ENCODE measurements at regions not wholly inside any gene's neighbourhood (a gene's known extent, or its start where the extent isn't known, plus 50 kb on each side); places are given as distances from the start of the nearest gene placed in this dataset.

DNA sequence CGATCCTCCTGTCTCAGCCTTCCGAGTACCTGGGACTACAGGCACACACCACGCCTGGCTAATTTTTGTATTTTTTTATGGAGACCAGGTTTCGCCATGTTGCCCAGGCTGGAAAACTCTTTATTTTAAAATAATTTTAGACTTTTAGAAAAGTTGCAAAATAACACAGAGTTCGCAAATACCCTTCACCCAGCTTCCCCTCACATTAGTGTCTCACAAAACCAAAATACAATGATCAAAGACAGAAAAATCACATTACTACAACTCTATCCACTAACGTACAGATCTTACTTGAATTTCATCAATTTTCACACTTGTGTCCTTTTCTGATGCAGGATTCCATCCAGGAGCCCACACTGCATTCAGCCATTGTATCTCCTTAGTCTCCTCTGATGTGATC lies 58.8 kb upstream of the ERRFI1 start:
- TF ChIP-seq, protein P1, sequence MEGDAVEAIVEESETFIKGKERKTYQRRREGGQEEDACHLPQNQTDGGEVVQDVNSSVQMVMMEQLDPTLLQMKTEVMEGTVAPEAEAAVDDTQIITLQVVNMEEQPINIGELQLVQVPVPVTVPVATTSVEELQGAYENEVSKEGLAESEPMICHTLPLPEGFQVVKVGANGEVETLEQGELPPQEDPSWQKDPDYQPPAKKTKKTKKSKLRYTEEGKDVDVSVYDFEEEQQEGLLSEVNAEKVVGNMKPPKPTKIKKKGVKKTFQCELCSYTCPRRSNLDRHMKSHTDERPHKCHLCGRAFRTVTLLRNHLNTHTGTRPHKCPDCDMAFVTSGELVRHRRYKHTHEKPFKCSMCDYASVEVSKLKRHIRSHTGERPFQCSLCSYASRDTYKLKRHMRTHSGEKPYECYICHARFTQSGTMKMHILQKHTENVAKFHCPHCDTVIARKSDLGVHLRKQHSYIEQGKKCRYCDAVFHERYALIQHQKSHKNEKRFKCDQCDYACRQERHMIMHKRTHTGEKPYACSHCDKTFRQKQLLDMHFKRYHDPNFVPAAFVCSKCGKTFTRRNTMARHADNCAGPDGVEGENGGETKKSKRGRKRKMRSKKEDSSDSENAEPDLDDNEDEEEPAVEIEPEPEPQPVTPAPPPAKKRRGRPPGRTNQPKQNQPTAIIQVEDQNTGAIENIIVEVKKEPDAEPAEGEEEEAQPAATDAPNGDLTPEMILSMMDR (IDR thresholded peaks at IDR 0.05), result no peak
- no peak for TF ChIP-seq POLR2A (IDR thresholded peaks at IDR 0.05)
